ENCODE measurements at regions not wholly inside any gene's neighbourhood (a gene's known extent, or its start where the extent isn't known, plus 50 kb on each side); places are given as distances from the start of the nearest gene placed in this dataset.

- TF ChIP-seq POLR2A (IDR thresholded peaks at IDR 0.05) (no peak), CTCF (IDR thresholded peaks at IDR 0.05 in 8 of 11, conservative IDR thresholded peaks at IDR 0.05 in 3 of 11) (no peak), POLR2AphosphoS5 (IDR thresholded peaks at IDR 0.05) (no peak)
Measured at GRCh38 chr9:130768891-130769403, 66.1 kb upstream of the ABL1 start.
